CD4-positive, alpha-beta T cell (primary cell): ENCODE measurements at regions not wholly inside any gene's neighbourhood (a gene's known extent, or its start where the extent isn't known, plus 50 kb on each side); places are given as distances from the start of the nearest gene placed in this dataset.

Experiments
- ATAC-seq: fragments of 200-7000 bp; cut with Tn5 transposase; one replicate; pipeline ENCODE4 v1.10.0; 2022; ENCODE audit warnings: mild to moderate bottlenecking; ENCODE audit not compliant: poor library complexity
- CTCF ChIA-PET: fragments of 350-600 bp; sonication (Branson Sonifier 250); formaldehyde crosslinking; loops from one replicate; lab custom pipeline; 2021; ENCODE audit warnings: antibody characterized with exemption, inconsistent platforms; lab: Charles Lee
- POLR2A ChIA-PET: fragments of 350-600 bp; sonication (Branson Sonifier 250); formaldehyde crosslinking; loops from one replicate; lab custom pipeline; 2021; ENCODE audit warnings: antibody characterized with exemption, inconsistent platforms; lab: Charles Lee
- DNase-seq, 14 experiments: peaks; one replicate each; pipeline ENCODE4 v3.0.0-alpha.2; 2013 to 2020; ENCODE audit warnings: mixed read lengths in 2 of 14
- H3K27ac ChIP-seq, 2 donors: one replicate each; pipeline versions ENCODE4 v1.5.1 to v1.7.0; 2013; ENCODE audit warnings: low read length in 2 of 2, low read depth in 1 of 2, mild to moderate bottlenecking in 1 of 2
- H3K27me3 ChIP-seq, 2 experiments: 1 replicate in 1 of 2; 2 replicates in 1 of 2; pipeline versions ENCODE4 v1.6.1 to v1.7.0; 2013; ENCODE audit warnings: low read length in 2 of 2, control low read depth in 1 of 2, mild to moderate bottlenecking in 1 of 2, moderate library complexity in 1 of 2; ENCODE audit not compliant: insufficient read depth in 2 of 2, control insufficient read depth in 1 of 2
- H3K36me3 ChIP-seq: one replicate; pipeline ENCODE4 v1.6.1; 2013; ENCODE audit warnings: low read length, control low read depth; ENCODE audit not compliant: insufficient read depth
- H3K4me1 ChIP-seq: one replicate; pipeline ENCODE4 v1.6.1; 2013; ENCODE audit warnings: low read length, control low read depth; ENCODE audit not compliant: insufficient read depth
- H3K4me3 ChIP-seq: one replicate; pipeline ENCODE4 v1.5.1; 2013; ENCODE audit warnings: mild to moderate bottlenecking, low read length, moderate library complexity
- H3K9me3 ChIP-seq, 2 experiments: 1 replicate in 1 of 2; 2 replicates in 1 of 2; pipeline versions ENCODE4 v1.6.1 to v1.7.0; 2013; ENCODE audit warnings: low read length in 2 of 2, mild to moderate bottlenecking in 2 of 2, control low read depth in 1 of 2, moderate library complexity in 1 of 2; ENCODE audit not compliant: control insufficient read depth in 1 of 2, insufficient read depth in 1 of 2
- H3K27ac Mint-ChIP-seq: one replicate; pipeline ENCODE4 v1.8.0; 2020; ENCODE audit warnings: mixed read lengths
- H3K27me3 Mint-ChIP-seq: one replicate; pipeline ENCODE4 v1.8.0; 2021; ENCODE audit warnings: mixed read lengths
- H3K36me3 Mint-ChIP-seq: one replicate; pipeline ENCODE4 v1.8.0; 2021; ENCODE audit warnings: low read depth, mixed read lengths
- H3K4me1 Mint-ChIP-seq: one replicate; pipeline ENCODE4 v1.8.0; 2021; ENCODE audit warnings: low read depth, mixed read lengths
- H3K4me3 Mint-ChIP-seq: one replicate; pipeline ENCODE4 v1.8.0; 2020; ENCODE audit warnings: mild to moderate bottlenecking, mixed read lengths
- H3K9me3 Mint-ChIP-seq: one replicate; pipeline ENCODE4 v1.8.0; 2020; ENCODE audit warnings: mixed read lengths
- intact Hi-C, 2 experiments: fragments of 100-400 bp; cut with DNase I in 1 of 2; cut with micrococcal nuclease in 1 of 2; formaldehyde crosslinking; loops; one replicate each; pipeline versions ENCODE4 v1.15.1 to v1.9.0; 2023 to 2025; cut with DNase I, micrococcal nuclease
- TF ChIP-seq, protein P1 (sequence below): fragments of 200-600 bp; IDR thresholded peaks from one replicate; pipeline ENCODE4 v1.8.0; 2022; ENCODE audit warnings: antibody characterized with exemption, mild to moderate bottlenecking

DNA sequence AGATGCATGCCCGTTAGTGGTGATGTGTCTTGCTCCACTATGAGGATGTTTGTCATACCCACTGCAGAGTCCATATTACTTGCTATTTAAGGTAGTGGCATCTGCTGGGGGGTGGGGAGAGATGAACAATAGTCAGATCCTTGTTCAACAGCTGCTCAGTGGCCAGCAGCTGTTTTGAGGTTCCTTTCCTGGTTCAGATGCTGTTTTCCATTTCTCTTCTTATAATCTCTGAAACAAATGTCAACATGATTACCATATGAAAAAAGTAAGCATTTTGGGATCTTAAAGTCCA, 1567.9 kb upstream of the TENM3 start:
- Mint-ChIP-seq H3K4me1 (no peaks in the 10 kb centered on the region), H3K36me3 (no peaks in the 10 kb centered on the region), H3K27me3 (no peaks in the 10 kb centered on the region), H3K4me3 (no peak overlapping the region), H3K27ac (no peak overlapping the region), H3K9me3 (no peaks in the 10 kb centered on the region)
- DNase-seq (no peak), ATAC-seq (no peak)
- no peaks in the 10 kb centered on the region for H3K36me3 ChIP-seq
- no peak overlapping the region for H3K4me3 ChIP-seq
- ChIA-PET POLR2A (no interaction called here), CTCF (no interaction called here)
- no peaks in the 10 kb centered on the region for H3K9me3 ChIP-seq
- intact Hi-C loops = no loop called here
- TF ChIP-seq, protein P1, sequence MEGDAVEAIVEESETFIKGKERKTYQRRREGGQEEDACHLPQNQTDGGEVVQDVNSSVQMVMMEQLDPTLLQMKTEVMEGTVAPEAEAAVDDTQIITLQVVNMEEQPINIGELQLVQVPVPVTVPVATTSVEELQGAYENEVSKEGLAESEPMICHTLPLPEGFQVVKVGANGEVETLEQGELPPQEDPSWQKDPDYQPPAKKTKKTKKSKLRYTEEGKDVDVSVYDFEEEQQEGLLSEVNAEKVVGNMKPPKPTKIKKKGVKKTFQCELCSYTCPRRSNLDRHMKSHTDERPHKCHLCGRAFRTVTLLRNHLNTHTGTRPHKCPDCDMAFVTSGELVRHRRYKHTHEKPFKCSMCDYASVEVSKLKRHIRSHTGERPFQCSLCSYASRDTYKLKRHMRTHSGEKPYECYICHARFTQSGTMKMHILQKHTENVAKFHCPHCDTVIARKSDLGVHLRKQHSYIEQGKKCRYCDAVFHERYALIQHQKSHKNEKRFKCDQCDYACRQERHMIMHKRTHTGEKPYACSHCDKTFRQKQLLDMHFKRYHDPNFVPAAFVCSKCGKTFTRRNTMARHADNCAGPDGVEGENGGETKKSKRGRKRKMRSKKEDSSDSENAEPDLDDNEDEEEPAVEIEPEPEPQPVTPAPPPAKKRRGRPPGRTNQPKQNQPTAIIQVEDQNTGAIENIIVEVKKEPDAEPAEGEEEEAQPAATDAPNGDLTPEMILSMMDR = no peak
- no peaks in the 10 kb centered on the region for H3K4me1 ChIP-seq
- H3K27me3 ChIP-seq = no peaks in the 10 kb centered on the region
- H3K27ac ChIP-seq = no peak overlapping the region

DNA sequence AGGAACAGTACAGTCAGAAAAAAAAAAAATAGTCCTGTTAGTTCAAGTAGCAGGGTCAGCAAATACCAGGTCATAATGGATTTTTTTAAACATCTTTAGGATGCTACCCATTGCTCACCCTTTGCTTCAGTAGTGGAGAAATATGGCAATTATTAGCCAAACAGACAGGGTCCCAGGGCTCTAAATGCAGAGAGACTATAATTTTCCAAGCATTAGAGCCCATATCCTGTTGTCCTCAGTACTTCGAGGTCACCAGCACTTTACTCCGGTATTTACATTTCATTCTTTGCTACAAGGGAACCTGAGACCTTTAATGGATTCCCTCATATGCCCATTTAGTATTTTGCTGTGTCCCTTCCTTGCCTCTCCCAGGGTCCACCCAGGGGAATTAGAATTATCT, 1562.9 kb upstream of the TENM3 start:
- H3K27me3 Mint-ChIP-seq = no peaks in the 10 kb centered on the region
- Histone ChIP-seq H3K4me3 (no peak overlapping the region), H3K27me3 (no peaks in the 10 kb centered on the region), H3K9me3 (no peaks in the 10 kb centered on the region), H3K36me3 (no peaks in the 10 kb centered on the region), H3K27ac (no peak overlapping the region), H3K4me1 (no peaks in the 10 kb centered on the region)
- intact Hi-C loops = no loop called here
- ATAC-seq (no peak), DNase-seq (no peak)
- ChIA-PET POLR2A (no interaction called here), CTCF (no interaction called here)
- H3K36me3 Mint-ChIP-seq = no peaks in the 10 kb centered on the region
- TF ChIP-seq, protein P1 = no peak
- no peak overlapping the region for H3K4me3 Mint-ChIP-seq
- H3K27ac Mint-ChIP-seq = no peak overlapping the region
- H3K9me3 Mint-ChIP-seq = no peaks in the 10 kb centered on the region
- no peaks in the 10 kb centered on the region for H3K4me1 Mint-ChIP-seq

- ChIA-PET CTCF (no interaction called here), POLR2A (no interaction called here)
- Histone ChIP-seq H3K9me3 (no peaks in the 10 kb centered on the region), H3K27me3 (no peaks in the 10 kb centered on the region), H3K36me3 (no peaks in the 10 kb centered on the region), H3K4me3 (no peak overlapping the region), H3K27ac (no peak overlapping the region), H3K4me1 (no peaks in the 10 kb centered on the region)
- H3K9me3 Mint-ChIP-seq = no peaks in the 10 kb centered on the region
- no peak for DNase-seq
- H3K27ac Mint-ChIP-seq = no peak overlapping the region
- H3K4me1 Mint-ChIP-seq = no peaks in the 10 kb centered on the region
- no peaks in the 10 kb centered on the region for H3K36me3 Mint-ChIP-seq
- intact Hi-C loops = no loop called here
- H3K27me3 Mint-ChIP-seq = no peaks in the 10 kb centered on the region
- TF ChIP-seq, protein P1 = no peak
- no peak for ATAC-seq
- no peak overlapping the region for H3K4me3 Mint-ChIP-seq
These were observed 1560.4 kb upstream of the TENM3 start for GRCh38 chr4:180682776-180683175.
